HG02981 (cell line): ENCODE measurements at regions not wholly inside any gene's neighbourhood (a gene's known extent, or its start where the extent isn't known, plus 50 kb on each side); places are given as distances from the start of the nearest gene placed in this dataset.

Experiments
- ATAC-seq: cut with Tn5 transposase; IDR thresholded peaks from one replicate; pipeline ENCODE4 v1.9.1; 2021; ENCODE audit warnings: mild to moderate bottlenecking, moderate library complexity; ENCODE audit not compliant: unreplicated experiment

DNA sequence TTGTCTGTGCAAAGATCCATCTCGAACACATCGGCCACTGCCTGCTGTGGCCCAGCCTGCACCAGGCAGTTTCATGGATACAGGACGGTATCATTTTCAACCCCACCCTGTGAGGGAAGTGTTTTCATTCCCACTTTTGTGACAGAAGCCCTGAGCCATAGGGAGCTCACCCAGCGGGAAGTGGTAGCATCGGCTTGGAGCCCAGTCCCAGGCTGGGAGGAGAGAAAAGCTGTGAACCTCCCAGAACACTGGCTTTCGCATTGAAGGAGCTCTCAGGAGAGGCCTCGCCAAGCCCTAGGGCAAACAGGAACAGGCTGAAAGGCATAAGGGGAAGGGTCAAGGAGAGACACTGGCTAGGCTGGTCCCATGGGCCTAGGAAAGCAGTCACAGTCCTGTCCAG lies 166.1 kb downstream of the TFCP2L1 start:
- ATAC-seq, result no peak

DNA sequence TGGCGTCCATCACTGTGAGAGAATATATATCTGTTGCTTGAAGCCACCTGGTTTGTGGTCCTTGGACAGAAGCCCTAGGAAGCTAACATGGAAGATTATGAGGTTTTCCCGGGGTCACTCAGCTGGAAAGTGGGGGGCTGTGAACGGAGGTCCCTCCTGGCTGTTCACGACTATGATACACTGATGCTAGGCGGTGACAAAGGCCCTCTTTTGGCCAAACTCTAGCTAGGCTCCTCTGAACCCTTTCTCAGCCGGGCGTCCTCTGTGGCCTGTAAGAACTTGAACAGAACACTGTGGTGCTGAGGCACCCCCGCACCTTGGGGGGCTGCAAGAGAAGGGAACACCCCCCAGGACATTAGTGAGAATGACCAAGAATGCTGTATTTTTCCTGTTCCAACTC lies 164.6 kb downstream of the TFCP2L1 start:
- no peak for ATAC-seq

DNA sequence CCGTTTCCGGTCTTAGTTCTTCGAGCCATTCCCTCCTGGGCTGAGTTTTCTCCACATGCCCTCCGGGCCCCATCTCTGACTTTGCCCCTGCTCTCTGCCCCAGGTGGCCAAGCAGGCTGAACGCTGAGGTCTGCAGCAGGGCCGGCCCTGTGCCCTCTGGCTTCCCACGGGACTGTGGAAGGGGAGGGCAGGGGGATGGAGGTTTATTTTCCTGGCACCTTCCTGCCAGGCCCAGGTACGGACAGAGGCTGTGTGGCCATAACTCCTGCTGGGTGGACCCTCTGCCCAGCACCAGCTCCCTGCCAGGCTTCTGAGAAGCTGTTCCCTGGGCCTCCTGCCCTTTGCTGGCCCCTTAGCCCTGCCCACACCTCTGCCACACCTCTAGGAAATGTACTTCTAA lies 164.0 kb downstream of the TFCP2L1 start:
- no peak for ATAC-seq

DNA sequence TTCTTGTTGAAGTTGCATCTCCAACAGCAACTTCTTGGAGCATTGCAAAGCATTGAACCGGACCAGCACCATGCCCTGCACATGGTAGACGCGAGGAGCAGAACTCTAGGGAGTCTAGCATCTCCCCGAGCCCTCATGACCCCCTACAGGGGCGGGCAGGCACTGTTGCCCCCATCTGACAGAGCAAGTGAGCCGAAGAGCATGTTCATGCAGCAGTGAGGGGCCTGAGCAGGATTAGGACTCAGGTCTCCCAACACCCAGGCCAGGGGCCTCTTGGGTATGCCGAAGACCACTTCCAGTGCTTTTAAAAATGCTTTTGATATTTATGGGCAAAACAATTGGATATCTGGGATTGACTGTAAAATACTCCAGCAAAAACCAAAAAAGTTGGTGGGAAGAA lies 163.3 kb downstream of the TFCP2L1 start:
- no peak for ATAC-seq

DNA sequence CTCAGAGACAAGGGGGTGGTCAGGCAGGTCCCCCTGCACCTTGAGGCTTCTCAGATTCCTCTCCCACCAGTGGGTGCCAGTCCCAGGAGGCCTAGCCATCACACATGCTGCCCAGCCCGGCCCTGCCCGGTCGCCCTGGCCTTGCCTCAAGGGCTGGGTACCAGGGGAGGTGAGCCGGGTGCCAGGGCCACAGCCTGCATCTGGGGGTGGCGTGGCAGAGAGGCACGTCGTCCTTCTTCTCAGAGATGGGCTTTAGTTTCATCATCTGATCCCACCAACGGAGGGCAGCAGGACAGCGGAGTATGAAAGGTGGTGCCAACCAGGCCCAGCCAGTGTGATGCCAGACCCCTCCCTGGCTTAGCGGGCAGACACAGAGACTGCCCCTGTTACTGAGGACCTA lies 161.7 kb downstream of the TFCP2L1 start:
- ATAC-seq, result no peak

DNA sequence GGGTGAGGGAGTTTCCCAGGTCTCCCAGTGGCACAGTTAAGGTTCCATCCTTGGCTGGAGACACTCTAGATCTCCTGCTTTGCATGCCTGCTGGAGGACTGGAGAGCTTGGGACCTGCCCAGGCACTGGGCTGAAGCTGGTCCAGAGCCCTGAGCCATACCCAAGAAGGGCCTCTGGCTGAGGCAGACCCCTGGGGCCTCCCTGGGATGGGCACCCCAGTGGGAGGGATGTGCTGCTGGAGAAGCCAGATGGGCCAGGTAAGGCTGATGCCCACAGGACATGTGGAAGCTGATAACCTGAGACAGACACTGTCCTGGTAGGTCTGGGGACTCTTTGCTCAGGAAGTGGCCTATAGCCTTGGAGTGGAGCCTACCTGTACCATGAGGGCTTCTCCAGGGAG lies 160.7 kb downstream of the TFCP2L1 start:
- ATAC-seq, result no peak

DNA sequence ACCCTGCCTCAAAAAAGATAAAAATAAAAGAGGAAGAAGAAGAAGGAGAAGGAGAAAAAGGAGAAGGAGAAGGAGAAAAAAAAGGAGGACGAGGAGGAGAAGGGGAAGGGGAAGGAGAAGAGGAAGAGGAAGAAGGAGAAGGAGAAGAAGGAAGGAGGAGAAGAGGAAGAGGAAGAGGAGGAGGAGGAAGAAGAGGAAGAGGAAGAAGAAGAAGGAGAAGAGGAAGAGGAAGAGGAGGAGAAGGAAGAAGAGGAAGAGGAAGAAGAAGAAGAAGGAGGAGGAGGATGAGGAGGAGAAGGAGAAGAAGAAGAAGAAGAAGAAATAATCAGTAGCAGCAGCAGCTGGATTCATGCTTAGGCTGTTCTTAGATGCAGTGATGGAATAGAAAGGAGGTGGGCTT lies 159.7 kb downstream of the TFCP2L1 start:
- no peak for ATAC-seq

DNA sequence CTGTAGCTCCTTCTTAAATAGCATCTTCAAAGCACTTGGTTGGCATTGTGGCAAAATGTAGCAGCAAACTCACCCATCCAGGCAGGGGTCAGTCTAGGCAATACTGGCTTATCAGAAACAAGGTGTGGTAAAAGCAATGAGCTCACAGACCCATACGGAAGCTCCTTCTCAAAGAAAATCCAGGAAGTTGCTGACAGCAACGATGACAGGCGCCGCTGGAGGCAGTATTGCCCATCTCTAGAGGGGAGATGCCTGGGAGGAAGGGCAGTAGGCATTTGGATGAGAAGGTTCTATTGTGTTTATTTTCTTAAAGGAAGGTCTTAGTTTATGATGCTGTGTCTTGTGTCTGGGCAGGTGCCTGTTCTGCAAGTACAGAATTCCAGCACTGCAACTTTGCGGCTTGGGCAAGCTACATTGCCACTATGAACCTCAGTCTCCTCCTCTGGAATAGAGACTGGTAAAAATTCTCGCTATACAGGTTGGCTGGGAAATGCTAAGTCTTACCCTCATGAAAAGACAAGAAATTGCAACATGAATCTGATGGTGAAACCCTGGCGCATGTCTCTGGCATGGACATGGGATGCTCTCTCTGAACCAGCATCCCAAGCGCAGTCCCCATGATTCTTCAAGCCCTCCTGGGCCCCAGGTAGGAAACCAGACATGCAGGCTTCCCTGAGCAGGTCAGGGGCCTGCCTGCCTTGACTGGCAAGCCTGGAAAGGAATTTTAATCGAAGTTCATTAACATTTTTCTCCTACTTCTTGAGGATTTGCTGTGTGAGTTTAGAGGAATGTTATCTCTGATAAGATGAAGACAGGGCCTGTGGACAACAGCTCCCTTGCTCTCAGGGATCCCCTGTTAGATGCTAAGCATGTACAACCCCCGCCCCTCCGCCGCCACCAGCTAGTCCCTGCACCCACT lies 156.0 kb downstream of the TFCP2L1 start:
- ATAC-seq, result no peak

DNA sequence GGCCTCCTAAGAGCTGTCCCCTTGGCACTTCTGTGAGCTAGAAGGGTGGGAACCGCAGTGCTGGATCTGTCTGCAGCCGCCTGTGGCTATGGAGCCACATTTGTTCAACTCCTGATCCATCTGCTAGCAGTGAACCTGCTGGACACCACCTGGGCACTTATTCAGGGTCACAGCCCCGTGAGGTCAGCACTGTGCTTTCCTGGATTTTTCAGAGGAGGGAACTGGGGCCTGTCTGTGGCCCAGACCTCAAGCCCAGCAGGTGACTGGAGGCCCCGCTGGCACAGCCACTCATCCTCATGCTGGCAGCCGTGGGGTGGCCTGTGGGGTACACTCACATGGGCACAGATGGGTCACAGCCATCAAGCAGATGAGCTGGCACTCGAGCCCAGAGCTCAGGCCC lies 155.3 kb downstream of the TFCP2L1 start:
- ATAC-seq, result no peak

DNA sequence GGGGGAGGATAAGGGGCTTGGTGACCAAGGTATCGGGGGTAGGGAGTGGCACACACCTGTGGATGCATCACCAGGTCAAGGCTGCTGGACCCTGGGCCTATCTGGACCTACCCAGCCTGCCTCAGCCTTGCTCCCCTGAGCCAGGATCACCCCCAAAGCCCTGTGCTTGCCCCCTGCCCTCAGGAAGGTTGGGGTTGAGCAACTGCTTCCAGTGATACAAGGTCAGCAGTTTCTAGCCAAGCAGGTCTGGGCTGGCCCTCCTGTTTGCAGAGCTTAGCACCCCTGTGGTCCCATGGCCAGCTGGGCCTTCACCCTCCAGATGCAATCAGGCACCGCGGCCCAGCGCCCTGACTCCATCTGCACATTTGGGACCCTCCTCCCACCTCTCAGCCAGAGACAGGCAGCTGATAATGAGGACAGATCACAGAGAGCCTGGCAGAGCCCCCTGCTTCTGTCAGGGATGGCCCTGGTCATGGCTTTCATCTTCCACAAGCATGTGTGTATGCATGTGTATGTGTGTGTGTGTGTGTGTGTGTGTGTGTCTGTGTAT lies 154.6 kb downstream of the TFCP2L1 start:
- ATAC-seq, result no peak

DNA sequence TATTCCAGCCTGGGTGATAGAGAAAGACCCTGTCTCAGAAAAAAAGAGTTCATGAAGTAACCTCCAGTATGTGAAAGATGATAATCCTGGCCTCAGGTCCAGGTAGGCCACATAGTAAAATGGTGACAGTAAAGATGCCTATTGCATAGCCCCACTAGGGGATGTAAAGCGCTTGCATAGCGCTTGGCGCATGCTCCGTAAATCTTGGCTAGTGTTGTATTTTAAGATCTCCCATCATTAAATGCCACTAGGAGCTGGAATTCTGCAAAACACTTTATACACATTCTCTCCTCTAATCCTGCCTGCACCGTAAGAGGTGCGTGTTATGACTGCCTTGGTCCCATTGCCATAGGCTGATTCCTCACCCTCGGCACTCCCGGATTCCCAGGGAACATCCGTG lies 153.6 kb downstream of the TFCP2L1 start:
- ATAC-seq, result no peak

DNA sequence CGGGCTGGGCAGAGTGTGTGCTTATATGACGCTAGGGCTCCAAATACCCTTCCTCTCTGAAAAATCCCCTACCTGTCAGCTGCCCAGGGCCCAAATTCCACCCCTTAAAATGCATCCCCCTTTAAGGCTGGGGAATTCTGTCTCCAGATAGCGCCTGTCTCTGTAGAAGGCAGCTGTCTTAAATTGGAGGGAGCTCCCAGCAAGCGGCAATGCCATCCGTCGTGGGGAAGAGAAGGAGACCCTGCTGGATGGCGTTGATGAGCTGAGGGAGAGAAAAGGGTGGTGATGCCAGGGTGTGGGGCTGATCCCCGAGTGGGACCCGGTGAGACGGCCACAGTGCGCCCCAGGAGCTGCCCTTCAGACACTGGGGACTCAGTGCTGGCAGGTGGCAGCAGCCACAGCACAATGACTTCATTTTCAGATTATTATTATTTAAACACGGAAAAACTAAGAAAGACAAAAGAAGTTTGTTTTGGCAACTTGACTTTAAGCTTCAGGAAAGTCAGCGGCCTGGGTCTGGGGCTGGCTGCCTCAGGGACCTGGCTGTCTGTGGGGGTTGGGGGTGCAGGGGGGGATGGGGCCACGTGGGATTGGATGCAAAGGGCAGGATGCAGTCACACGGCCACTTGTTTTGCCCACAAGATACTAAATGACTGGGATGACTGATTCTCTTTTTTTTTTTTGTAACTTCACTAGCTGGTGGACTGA lies 152.8 kb downstream of the TFCP2L1 start:
- ATAC-seq, result no peak

DNA sequence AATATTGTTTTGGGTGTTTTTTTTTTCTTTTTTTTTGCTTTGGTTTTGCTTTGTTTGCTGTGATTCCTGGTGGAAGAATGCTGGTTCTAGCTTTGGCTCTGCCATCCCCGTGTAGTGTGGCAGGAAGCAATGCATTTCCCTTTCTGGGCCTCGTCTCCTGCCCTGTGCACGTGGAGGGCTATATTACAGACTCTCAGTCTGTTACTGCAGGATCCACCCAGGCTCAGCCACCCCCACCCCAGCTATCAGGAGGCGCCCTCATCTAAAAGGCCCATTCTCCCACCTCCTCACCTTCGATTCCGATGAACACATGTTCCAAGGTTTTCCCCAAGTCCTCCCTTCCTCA lies 152.3 kb downstream of the TFCP2L1 start:
- ATAC-seq, result no peak

DNA sequence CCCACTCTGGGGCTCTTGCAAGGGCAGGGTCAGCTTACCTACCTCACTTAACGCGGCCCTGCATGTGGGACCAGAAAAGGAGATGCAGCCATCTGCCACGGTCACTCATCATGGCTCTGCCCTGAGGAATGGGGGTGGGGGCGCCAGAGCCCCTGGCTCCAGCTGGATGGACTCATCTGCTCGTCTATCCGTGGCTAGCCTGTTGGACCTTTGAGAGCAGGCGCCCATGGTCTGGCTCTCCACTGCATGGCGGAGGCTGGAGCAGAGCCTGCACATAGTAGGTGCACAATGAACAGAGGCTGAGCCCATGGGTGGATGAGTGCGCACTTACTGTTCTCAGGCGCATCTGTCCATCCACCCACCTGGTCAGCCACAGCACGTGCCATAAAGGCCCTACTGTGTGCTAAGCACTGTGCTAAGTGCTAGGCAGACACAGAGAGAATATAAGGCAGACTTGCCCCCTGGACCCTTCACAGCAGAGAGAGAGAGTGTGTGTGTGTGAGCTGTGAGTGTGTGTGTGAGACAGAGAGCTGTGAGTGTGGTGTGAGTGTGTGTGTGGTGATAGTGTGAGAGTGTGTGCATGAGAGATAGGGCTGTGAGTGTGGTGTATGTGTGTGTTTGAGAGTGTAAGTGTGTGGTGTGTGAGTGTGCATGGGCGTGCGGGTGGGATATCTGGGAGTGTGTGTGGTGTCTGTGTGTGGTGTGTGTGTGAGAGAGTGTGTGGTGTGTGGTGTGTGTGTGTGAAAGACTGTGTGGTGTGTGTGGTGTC lies 151.3 kb downstream of the TFCP2L1 start:
- no peak for ATAC-seq

DNA sequence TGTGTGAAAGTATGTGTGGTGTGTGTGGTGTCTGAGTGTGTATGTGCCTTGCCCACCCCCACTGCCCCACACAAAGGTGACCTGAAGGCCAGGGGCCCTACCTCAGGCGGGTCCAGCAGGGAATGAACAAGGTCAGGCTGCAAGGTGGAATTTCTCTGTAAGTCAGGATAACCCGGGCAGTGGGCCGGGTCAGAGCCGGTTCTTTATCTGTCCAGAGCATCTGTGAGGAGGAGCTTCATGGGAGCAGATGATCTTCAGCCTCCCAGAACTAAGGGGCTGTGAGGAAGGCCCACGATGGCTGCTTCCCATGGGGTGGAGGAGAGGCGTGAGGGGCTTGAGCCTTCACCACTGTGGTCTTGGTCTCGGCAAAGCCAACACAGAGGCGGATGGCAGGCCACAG lies 150.3 kb downstream of the TFCP2L1 start:
- no peak for ATAC-seq

DNA sequence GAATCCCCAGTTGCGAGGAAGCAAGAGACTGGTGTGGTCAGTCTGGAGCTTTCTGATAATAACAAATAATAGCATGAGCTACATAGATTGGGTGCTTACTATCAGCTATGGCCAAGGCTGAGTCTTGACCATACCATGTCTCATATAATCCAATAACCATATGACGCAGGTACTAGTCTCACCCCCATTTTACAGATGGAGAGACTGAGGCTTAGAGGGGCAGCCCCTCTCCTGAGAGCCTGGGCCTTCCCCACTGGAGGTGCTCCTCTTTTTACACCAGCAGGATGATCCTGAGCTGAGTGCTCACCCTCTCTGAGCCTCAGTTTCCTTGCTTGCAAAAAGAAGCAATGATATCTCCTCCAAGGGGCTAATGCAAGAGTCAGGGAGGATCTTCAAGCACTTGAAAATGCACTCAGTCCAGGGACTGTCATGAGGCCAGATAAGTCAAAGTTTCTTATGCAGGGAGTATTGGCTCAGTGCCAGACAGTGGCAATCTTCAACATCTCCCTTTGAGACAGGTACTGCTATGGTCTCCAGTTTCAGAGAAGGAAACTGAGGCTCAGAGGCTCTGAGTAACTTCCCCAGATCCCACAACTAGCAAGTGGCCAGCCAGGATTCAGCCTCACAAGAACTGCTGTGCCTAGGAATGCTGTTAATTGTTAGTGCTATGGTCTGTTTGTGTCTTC lies 149.7 kb downstream of the TFCP2L1 start:
- no peak for ATAC-seq

DNA sequence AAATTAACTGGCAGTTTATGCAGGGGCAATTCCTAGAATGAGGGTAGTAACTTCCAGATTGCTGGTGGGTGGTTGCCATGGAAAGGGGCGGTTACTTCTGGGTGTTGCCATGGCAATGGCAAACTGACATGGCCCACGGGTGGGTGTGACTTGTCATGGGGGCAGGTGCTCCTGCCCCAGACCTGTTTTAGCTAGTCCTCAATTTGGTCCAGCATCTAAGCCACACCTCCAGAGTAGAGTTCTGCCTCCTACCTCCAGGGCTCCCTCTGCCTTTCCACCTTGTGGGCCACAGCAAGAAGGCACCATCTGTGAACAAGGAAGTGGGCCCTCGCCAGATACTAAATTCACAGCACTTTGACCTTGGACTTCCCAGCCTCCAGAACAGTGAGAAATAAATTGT lies 148.7 kb downstream of the TFCP2L1 start:
- no peak for ATAC-seq

DNA sequence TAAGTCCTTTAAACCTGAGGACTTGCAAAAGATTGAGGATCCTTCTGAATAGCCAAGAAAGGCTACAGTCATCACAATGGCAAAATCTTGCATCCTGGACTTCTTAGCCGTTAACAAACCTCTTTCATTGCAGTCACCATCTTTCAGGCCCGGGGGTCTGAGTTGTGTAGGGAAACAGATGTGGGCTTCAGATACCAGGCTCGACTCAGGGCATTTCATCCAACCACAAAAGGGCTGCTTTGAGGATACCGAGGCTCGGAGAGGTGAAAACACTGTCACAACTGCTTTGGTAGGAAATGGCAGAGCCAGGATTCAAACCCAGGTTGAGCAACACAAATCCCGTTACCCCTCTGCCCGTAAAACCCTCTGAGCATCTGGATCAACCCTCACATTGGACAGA lies 147.4 kb downstream of the TFCP2L1 start:
- no peak for ATAC-seq

DNA sequence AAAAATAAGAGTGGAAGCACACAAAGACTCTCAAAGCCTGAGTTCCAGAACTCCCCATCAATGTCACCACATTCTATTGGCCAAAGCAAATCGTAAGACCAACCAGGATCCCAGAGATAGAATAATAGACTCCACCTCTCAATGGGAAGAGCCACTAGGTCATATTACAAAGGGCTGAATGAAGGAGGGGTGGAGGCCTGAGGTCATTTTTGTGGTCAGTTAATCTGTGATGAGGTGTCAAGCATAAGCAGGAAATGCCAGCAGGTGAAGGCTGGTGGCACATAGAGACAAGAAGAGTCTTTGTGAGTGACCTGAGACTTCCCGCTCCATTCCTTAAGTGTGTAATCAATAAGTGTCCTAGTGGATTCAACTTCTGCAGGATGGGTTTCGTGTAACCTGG lies 144.3 kb downstream of the TFCP2L1 start:
- no peak for ATAC-seq

DNA sequence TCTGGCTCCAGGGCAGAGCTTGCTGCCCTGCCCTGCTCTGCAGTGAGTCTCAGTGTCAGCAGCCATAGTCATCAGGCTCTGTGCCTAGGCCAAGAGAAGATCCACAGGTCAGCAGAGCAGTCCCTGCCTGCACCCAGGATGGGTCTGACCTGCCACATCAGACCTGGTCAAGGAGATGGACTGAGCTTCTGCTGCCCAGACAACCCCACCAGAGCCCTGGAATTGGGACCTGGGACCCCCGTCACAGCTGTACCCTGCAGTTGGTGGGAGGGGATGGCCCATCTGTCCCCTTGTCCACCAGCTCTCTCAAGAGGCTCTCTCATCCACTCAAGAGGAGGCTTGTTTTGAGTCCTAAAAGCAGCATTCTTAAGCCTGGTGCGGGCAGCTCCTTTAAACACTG lies 142.6 kb downstream of the TFCP2L1 start:
- no peak for ATAC-seq

DNA sequence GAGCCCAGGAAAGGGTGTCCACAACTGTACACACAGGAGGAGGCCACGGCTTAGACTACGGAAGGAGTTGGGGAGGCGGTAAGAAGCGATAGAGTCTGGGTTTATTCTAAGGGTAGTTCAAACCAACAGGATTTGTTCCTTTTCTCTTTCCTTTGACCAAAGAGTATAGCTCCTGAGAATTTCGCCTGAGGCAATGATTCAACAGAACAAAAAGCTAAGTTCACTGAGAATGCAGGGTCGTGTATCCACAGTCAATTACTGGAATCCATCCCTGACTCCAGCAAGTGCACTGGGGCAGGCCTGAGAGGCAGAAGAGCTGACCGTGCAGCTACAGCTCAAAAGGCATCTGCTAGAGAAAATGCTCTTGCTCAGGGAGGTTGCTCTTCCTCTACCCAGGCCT lies 140.9 kb downstream of the TFCP2L1 start:
- ATAC-seq, result no peak
